ENCODE measurements at regions not wholly inside any gene's neighbourhood (a gene's known extent, or its start where the extent isn't known, plus 50 kb on each side); places are given as distances from the start of the nearest gene placed in this dataset.
"Not testable (repeated sequence)": the region's sequence is repeated elsewhere in the genome, so short reads cannot be mapped to it uniquely, and the experiment has no call there.

DNA sequence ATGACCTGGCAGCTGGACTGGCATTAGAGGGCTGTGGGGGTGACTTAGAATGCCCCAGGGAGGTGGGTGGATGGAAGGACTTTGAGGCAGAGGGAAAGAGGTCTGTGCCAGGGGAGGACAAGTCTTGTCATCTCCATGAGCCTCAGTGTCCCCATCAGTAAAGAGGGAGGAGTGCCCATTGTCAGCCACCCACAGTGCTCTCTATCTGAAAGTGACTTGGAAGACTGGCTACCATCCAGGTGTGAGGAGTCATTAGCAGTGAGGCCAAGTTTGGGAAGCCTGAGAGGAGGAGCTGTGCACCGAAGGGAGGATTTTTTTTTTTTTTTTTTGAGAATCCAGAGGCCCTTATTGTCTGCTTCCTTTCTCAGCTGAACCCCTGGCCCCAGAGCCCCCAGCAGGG lies 136.3 kb upstream of the AKAP13 start:
- TF ChIP-seq POLR2A (IDR thresholded peaks at IDR 0.05; ENCODE audit: low read depth); EP300 (IDR thresholded peaks at IDR 0.05): not testable (repeated sequence)
- TF ChIP-seq, protein P1, sequence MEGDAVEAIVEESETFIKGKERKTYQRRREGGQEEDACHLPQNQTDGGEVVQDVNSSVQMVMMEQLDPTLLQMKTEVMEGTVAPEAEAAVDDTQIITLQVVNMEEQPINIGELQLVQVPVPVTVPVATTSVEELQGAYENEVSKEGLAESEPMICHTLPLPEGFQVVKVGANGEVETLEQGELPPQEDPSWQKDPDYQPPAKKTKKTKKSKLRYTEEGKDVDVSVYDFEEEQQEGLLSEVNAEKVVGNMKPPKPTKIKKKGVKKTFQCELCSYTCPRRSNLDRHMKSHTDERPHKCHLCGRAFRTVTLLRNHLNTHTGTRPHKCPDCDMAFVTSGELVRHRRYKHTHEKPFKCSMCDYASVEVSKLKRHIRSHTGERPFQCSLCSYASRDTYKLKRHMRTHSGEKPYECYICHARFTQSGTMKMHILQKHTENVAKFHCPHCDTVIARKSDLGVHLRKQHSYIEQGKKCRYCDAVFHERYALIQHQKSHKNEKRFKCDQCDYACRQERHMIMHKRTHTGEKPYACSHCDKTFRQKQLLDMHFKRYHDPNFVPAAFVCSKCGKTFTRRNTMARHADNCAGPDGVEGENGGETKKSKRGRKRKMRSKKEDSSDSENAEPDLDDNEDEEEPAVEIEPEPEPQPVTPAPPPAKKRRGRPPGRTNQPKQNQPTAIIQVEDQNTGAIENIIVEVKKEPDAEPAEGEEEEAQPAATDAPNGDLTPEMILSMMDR (IDR thresholded peaks at IDR 0.05): not testable (repeated sequence)
